PFSK-1 (cell line): ENCODE measurements at regions not wholly inside any gene's neighbourhood (a gene's known extent, or its start where the extent isn't known, plus 50 kb on each side); places are given as distances from the start of the nearest gene placed in this dataset.

Experiments
- REST ChIP-seq, 2 experiments: IDR thresholded peaks; 2 replicates each; pipeline versions ENCODE4 v1.6.1 to v1.8.0; 2011 to 2012; ENCODE audit warnings: low read depth in 2 of 2, low read length in 2 of 2, control low read depth in 1 of 2, inconsistent platforms in 1 of 2, mild to moderate bottlenecking in 1 of 2, moderate library complexity in 1 of 2; ENCODE audit not compliant: insufficient read depth in 1 of 2
- TAF1 ChIP-seq: IDR thresholded peaks from 2 replicates; pipeline ENCODE4 v1.6.1; 2012; ENCODE audit warnings: low read length, control low read depth, borderline replicate concordance; ENCODE audit not compliant: insufficient read depth

DNA sequence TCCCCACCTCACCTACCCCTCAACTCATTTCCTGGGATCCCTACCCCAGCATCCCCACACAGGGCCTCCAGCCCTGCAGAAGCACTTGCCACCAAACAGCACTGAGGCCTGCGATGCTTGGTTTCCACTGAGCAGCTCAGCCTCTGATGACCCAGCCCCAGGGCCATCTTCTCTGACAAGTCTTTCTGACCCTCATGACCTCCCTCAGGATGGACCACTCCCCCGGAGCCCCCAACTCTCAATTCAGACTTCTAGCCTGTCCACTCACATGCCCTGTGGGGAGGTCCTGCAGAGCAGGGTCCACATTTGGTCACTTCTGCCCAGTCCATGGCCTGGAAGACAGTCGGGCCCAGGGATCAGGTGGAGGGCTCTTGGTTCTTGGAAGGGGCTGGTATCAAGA lies 63.4 kb upstream of the SPATA12 start:
- no peak for TF ChIP-seq TAF1
- TF ChIP-seq REST (IDR thresholded peaks at IDR 0.05; ENCODE audit: insufficient read depth in 1 of 2, low read depth in 2 of 2, low read length in 2 of 2) = no peak
